SH-SY5Y (cell line): ENCODE measurements at regions not wholly inside any gene's neighbourhood (a gene's known extent, or its start where the extent isn't known, plus 50 kb on each side); places are given as distances from the start of the nearest gene placed in this dataset.

Experiments
- GATA2 ChIP-seq: IDR thresholded peaks from 2 replicates; pipeline ENCODE4 v1.6.1; 2011; ENCODE audit warnings: mild to moderate bottlenecking, low read depth, low read length
- GATA3 ChIP-seq: IDR thresholded peaks from 2 replicates; pipeline ENCODE4 v1.6.1; 2011; ENCODE audit warnings: low read depth, mild to moderate bottlenecking, low read length, moderate library complexity

DNA sequence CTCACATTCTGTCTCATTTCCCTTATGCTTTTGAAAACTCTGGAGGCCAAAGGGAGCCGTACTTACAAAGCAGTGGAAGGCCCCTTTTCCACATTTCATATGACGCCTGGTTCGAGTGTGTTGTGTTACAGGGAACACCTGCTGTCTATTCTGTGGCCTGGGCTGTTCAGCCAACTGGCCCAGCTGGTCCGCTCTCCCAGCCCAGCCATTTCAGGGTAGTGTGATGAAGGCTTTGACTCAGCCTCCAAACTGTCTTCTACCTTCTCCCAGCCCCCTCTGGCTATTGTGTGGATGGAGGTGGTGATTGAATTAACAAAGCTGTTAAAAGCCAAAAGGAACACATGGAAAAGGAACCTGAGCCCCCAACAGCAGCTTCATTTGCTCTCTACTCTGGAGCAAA lies 233.8 kb downstream of the ICOS start:
- TF ChIP-seq GATA3 (no peak), GATA2 (no peak)
